Progenitor cell of endocrine pancreas (in vitro differentiated cells): ENCODE measurements at regions not wholly inside any gene's neighbourhood (a gene's known extent, or its start where the extent isn't known, plus 50 kb on each side); places are given as distances from the start of the nearest gene placed in this dataset.

Source experiments
- DNase-seq: peaks from one replicate; pipeline ENCODE4 v3.0.0; 2021; ENCODE audit warnings: low spot score; ENCODE audit not compliant: unreplicated experiment
- H3K27ac Mint-ChIP-seq: 2 replicates; pipeline ENCODE4 v1.8.0; 2021; ENCODE audit warnings: mild to moderate bottlenecking, moderate library complexity, mixed read lengths
- H3K27me3 Mint-ChIP-seq: 2 replicates; pipeline ENCODE4 v1.8.0; 2021; ENCODE audit warnings: mixed read lengths
- H3K36me3 Mint-ChIP-seq: 2 replicates; pipeline ENCODE4 v1.8.0; 2022; ENCODE audit warnings: mixed read lengths; ENCODE audit not compliant: insufficient read depth
- H3K4me1 Mint-ChIP-seq: 2 replicates; pipeline ENCODE4 v1.8.0; 2021; ENCODE audit warnings: low read depth, mixed read lengths
- H3K4me3 Mint-ChIP-seq: 2 replicates; pipeline ENCODE4 v1.8.0; 2021; ENCODE audit warnings: low read depth, mild to moderate bottlenecking, moderate library complexity, mixed read lengths
- H3K9me3 Mint-ChIP-seq: 2 replicates; pipeline ENCODE4 v1.8.0; 2021; ENCODE audit warnings: low read depth, mixed read lengths
- TF ChIP-seq, protein P1 (sequence below): fragments of 200-600 bp; sonication (generic); IDR thresholded peaks from one replicate; pipeline ENCODE4 v1.5.0; 2021; ENCODE audit warnings: antibody characterized with exemption, mild to moderate bottlenecking; ENCODE audit not compliant: unreplicated experiment

DNA sequence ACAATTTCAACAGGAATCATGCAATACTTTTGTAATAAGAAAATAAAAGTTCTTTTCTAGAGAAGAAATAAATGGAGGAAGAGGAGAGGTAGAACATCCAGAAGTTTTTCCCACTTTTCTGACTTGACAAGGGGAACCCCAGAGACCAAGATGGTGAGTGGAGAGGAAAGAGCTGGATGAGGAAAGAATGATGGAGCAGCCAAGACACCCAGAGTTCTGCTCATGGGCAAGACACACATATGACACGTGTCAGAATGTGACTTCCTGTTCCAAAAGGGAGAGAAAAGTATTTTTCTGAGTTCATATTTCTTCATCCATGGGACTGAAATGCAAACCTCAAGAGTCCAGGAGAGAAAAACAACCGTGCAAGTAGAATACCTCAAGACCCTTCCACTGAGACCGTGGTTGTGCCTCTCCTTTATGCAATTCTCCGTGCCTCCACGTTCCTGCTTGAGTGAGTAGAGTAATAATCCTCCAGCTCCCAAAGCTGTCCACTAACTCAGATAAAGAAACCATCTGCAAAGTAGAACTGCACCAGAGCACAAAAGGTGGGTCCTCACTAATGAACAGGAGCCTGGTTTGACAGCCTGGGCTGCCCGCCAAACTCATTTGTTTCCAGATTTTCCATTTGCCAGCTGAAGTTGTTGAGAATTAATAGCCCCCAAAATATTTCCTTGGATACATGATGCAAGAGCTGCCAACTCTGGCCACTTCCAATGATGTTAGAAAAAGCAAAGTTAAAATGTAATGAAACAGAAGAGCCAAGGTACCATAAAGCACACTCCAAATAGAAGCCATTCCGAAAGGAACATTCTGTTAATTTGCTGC lies 272.6 kb upstream of the IGF1R start:
- Mint-ChIP-seq H3K36me3 (peaks cover 2% of the 10 kb centered on the region), H3K27ac (no peak overlapping the region), H3K4me3 (no peak overlapping the region), H3K9me3 (peaks cover 22% of the 10 kb centered on the region), H3K27me3 (peaks cover 3% of the 10 kb centered on the region), H3K4me1 (no peaks in the 10 kb centered on the region)
- DNase-seq, result no peak
- TF ChIP-seq, protein P1, sequence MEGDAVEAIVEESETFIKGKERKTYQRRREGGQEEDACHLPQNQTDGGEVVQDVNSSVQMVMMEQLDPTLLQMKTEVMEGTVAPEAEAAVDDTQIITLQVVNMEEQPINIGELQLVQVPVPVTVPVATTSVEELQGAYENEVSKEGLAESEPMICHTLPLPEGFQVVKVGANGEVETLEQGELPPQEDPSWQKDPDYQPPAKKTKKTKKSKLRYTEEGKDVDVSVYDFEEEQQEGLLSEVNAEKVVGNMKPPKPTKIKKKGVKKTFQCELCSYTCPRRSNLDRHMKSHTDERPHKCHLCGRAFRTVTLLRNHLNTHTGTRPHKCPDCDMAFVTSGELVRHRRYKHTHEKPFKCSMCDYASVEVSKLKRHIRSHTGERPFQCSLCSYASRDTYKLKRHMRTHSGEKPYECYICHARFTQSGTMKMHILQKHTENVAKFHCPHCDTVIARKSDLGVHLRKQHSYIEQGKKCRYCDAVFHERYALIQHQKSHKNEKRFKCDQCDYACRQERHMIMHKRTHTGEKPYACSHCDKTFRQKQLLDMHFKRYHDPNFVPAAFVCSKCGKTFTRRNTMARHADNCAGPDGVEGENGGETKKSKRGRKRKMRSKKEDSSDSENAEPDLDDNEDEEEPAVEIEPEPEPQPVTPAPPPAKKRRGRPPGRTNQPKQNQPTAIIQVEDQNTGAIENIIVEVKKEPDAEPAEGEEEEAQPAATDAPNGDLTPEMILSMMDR, result no peak

DNA sequence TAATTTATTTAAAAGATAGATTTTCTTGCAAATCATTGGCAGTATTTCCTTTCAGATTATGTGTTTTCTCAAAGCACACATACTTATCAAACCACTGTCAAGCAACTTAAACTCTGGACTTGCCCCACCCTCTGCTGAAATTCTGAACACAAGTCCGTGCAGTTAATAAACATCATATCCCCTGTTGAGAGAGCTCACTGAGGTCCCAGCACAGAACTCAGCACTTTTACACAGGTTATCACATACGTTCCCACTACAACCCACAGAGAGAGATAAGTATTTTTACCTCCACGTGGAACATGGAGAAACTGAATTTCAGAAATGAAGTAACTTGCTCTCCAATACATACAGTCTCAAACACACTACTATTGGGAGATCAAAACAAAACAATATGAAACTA lies 267.6 kb upstream of the IGF1R start:
- Mint-ChIP-seq H3K36me3 (peaks cover 2% of the 10 kb centered on the region), H3K4me3 (no peak overlapping the region), H3K4me1 (no peaks in the 10 kb centered on the region), H3K9me3 (peaks cover 22% of the 10 kb centered on the region), H3K27me3 (peaks cover 13% of the 10 kb centered on the region), H3K27ac (no peak overlapping the region)
- DNase-seq, result no peak
- TF ChIP-seq, protein P1, result no peak

DNA sequence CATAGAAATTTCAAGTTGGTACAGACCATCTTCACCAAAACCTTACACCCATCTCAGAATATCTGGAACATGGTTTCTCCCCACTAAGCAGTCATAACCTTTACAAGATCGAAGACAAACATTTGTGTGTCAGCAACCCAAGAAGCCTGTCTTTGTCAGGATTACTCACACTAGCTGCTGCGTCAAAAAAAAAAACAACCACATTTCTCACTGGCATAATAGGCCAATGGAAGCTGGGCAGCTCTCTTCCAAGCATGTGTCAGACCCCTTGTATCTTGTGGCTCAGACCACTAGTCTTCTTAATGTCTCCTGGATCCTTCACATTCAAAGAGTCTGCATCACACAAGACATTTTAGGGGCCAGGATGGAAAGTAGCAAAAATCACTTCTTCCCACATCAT lies 266.9 kb upstream of the IGF1R start:
- Mint-ChIP-seq H3K4me1 (no peaks in the 10 kb centered on the region), H3K27ac (no peak overlapping the region), H3K9me3 (peaks cover 22% of the 10 kb centered on the region), H3K27me3 (peaks cover 13% of the 10 kb centered on the region), H3K4me3 (no peak overlapping the region), H3K36me3 (peaks cover 2% of the 10 kb centered on the region)
- no peak for DNase-seq
- TF ChIP-seq, protein P1, result no peak

DNA sequence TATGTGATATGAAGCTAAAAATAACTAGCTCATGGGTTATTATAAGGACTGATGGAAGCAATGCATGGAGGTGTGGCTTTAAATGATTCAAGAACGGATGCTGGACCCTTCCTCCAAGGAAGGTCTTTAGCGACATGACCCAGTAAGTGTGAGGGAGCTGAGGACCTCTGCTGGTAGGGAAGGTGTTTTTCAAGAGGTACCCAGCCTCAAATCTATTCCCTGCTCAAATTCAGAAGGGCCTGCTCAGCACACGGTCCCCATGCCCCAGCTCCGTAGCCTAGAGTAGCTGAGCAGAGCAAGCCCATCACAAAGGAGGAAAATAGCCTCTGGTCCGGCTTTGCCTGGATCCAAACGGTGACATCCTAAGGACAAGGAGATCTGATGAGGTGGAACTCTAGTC lies 266.2 kb upstream of the IGF1R start:
- no peak for DNase-seq
- Mint-ChIP-seq H3K36me3 (peaks cover 2% of the 10 kb centered on the region), H3K4me3 (no peak overlapping the region), H3K27me3 (peaks cover 13% of the 10 kb centered on the region), H3K4me1 (no peaks in the 10 kb centered on the region), H3K9me3 (peaks cover 24% of the 10 kb centered on the region), H3K27ac (no peak overlapping the region)
- TF ChIP-seq, protein P1, result no peak

DNA sequence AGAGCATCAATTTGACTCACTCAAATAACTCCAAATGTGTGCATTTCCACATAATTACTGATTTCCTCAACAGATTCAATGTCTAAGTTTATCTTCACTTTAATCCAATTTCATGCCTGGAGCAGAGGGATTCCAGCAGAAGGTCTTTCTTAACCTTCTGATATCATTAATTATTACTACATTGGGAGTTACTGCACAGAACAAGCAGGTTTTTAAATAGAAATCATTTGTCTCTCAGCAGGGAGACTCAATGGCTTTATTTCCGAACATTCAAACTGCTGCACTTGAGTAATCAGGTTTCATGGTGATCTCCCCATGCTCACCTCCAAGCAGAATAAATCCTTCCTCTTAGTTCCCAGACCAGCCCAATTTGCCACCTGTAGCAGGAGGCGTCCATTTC lies 264.8 kb upstream of the IGF1R start:
- Mint-ChIP-seq H3K36me3 (peaks cover 2% of the 10 kb centered on the region), H3K27me3 (peaks cover 13% of the 10 kb centered on the region), H3K4me1 (no peaks in the 10 kb centered on the region), H3K4me3 (no peak overlapping the region), H3K27ac (no peak overlapping the region), H3K9me3 (peaks cover 15% of the 10 kb centered on the region)
- DNase-seq, result no peak
- TF ChIP-seq, protein P1, result no peak
